ENCODE measurements at regions not wholly inside any gene's neighbourhood (a gene's known extent, or its start where the extent isn't known, plus 50 kb on each side); places are given as distances from the start of the nearest gene placed in this dataset.

GRCh38 chr1:222275729-222276465 is 272.0 kb downstream of the HHIPL2 start:
- no peak overlapping the region for H3K27ac ChIP-seq (ENCODE audit: insufficient read depth, low read depth, low read length, poor library complexity, severe bottlenecking)
- 92% methylated on average over 6 of the region's 6 CpGs for WGBS, 2 experiments
- H3K27me3 ChIP-seq (ENCODE audit: control insufficient read depth, insufficient read depth, low read length, poor library complexity, severe bottlenecking) = no peaks in the 10 kb centered on the region

GRCh38 chr1:222275001-222275728 is 272.7 kb downstream of the HHIPL2 start:
- Histone ChIP-seq H3K9me3 (ENCODE audit: control insufficient read depth, low read length) (no peaks in the 10 kb centered on the region), H3K4me3 (ENCODE audit: insufficient read depth, low read depth, low read length) (no peak overlapping the region), H3K36me3 (ENCODE audit: control insufficient read depth, insufficient read depth, low read length) (no peaks in the 10 kb centered on the region), H3K27ac (ENCODE audit: insufficient read depth, low read depth, low read length, poor library complexity, severe bottlenecking) (no peak overlapping the region), H3K4me1 (ENCODE audit: control insufficient read depth, insufficient read depth, low read length) (no peaks in the 10 kb centered on the region), H3K27me3 (ENCODE audit: control insufficient read depth, insufficient read depth, low read length, poor library complexity, severe bottlenecking) (no peaks in the 10 kb centered on the region)
- WGBS, 2 experiments = 94 to 96% methylated on average over 3 to 4 of the region's 4 CpGs

More at GRCh38 chr1:222275729-222276465, 272.0 kb downstream of the HHIPL2 start:
- H3K9me3 ChIP-seq (ENCODE audit: control insufficient read depth, low read length) = no peaks in the 10 kb centered on the region
- H3K36me3 ChIP-seq (ENCODE audit: control insufficient read depth, insufficient read depth, low read length) = no peaks in the 10 kb centered on the region
- no peaks in the 10 kb centered on the region for H3K4me1 ChIP-seq (ENCODE audit: control insufficient read depth, insufficient read depth, low read length)
- H3K4me3 ChIP-seq (ENCODE audit: insufficient read depth, low read depth, low read length) = no peak overlapping the region

DNA sequence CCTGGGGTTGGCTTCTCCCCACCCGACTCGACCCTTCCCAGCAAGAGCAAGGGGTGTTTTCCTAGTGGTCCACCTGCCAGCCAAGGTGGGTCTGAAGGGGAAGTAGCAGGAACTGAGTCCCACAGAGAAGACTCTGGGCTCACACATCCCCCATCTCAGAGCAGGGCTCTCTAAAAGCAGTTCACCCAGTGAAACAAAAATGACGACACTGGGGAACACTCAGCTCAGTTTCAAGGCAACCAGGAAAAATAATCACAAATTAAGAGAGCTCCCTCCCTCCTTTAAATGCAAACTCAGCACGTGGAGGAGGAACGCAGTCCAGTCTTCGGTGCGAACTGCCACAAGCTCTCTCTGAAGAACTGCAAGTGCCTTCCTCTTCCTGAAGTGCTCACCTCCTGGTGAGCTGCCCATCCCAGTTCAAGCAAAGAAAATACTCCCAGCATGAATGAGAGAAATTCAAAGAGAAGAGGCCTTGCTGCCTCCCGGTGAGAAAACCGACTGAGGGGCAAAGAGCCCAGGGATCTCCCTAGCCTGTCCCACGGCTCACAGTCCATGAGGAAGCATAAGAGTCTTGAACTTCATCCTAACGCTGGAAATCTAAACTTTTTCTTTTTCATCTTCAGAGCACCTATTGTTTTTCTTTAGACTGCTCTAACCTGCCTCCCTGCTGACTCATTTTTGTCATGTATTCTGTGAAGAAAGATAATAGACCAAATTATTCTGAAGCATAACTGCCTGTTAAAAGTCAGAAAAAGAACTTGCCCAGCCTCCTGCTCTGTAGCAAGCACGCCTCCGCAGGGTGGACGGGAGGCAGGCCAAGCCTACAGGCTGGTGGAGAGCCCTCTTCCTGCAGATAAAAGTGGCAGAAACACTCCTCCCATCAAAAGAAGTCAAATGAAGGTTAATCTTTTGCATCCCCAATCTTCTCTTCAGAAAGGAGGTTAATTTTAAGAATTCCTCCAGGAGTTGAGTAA is 281.4 kb downstream of the HHIPL2 start:
- Histone ChIP-seq H3K27ac (ENCODE audit: insufficient read depth, low read depth, low read length, poor library complexity, severe bottlenecking) (no peak overlapping the region), H3K9me3 (ENCODE audit: control insufficient read depth, low read length) (no peaks in the 10 kb centered on the region), H3K36me3 (ENCODE audit: control insufficient read depth, insufficient read depth, low read length) (no peaks in the 10 kb centered on the region), H3K27me3 (ENCODE audit: control insufficient read depth, insufficient read depth, low read length, poor library complexity, severe bottlenecking) (no peaks in the 10 kb centered on the region), H3K4me1 (ENCODE audit: control insufficient read depth, insufficient read depth, low read length) (no peaks in the 10 kb centered on the region), H3K4me3 (ENCODE audit: insufficient read depth, low read depth, low read length) (no peak overlapping the region)
- 47 to 55% methylated on average over 14 of the region's 14 CpGs for WGBS, 2 experiments

GRCh38 chr1:222263791-222264190 is 284.1 kb downstream of the HHIPL2 start:
- 88 to 95% methylated on average over 2 of the region's 2 CpGs for WGBS, 2 experiments

GRCh38 chr1:222257027-222257426 is 290.9 kb downstream of the HHIPL2 start:
- Histone ChIP-seq H3K4me3 (ENCODE audit: insufficient read depth, low read depth, low read length) (no peak overlapping the region), H3K4me1 (ENCODE audit: control insufficient read depth, insufficient read depth, low read length) (no peaks in the 10 kb centered on the region), H3K9me3 (ENCODE audit: control insufficient read depth, low read length) (no peaks in the 10 kb centered on the region), H3K36me3 (ENCODE audit: control insufficient read depth, insufficient read depth, low read length) (no peaks in the 10 kb centered on the region), H3K27me3 (ENCODE audit: control insufficient read depth, insufficient read depth, low read length, poor library complexity, severe bottlenecking) (no peaks in the 10 kb centered on the region), H3K27ac (ENCODE audit: insufficient read depth, low read depth, low read length, poor library complexity, severe bottlenecking) (no peak overlapping the region)
- WGBS, 2 experiments = 87 to 91% methylated on average over 1 to 2 of the region's 2 CpGs

More at GRCh38 chr1:222263791-222264190, 284.1 kb downstream of the HHIPL2 start:
- Histone ChIP-seq H3K27me3 (ENCODE audit: control insufficient read depth, insufficient read depth, low read length, poor library complexity, severe bottlenecking) (no peaks in the 10 kb centered on the region), H3K4me1 (ENCODE audit: control insufficient read depth, insufficient read depth, low read length) (no peaks in the 10 kb centered on the region), H3K4me3 (ENCODE audit: insufficient read depth, low read depth, low read length) (no peak overlapping the region), H3K27ac (ENCODE audit: insufficient read depth, low read depth, low read length, poor library complexity, severe bottlenecking) (no peak overlapping the region), H3K36me3 (ENCODE audit: control insufficient read depth, insufficient read depth, low read length) (no peaks in the 10 kb centered on the region), H3K9me3 (ENCODE audit: control insufficient read depth, low read length) (no peaks in the 10 kb centered on the region)

GRCh38 chr1:222256058-222256457 is 291.8 kb downstream of the HHIPL2 start:
- Histone ChIP-seq H3K27ac (ENCODE audit: insufficient read depth, low read depth, low read length, poor library complexity, severe bottlenecking) (no peak overlapping the region), H3K4me3 (ENCODE audit: insufficient read depth, low read depth, low read length) (no peak overlapping the region), H3K36me3 (ENCODE audit: control insufficient read depth, insufficient read depth, low read length) (no peaks in the 10 kb centered on the region), H3K9me3 (ENCODE audit: control insufficient read depth, low read length) (no peaks in the 10 kb centered on the region), H3K27me3 (ENCODE audit: control insufficient read depth, insufficient read depth, low read length, poor library complexity, severe bottlenecking) (no peaks in the 10 kb centered on the region), H3K4me1 (ENCODE audit: control insufficient read depth, insufficient read depth, low read length) (no peaks in the 10 kb centered on the region)
- 100% methylated on average over 1 of the region's 1 CpG for WGBS, 2 experiments

DNA sequence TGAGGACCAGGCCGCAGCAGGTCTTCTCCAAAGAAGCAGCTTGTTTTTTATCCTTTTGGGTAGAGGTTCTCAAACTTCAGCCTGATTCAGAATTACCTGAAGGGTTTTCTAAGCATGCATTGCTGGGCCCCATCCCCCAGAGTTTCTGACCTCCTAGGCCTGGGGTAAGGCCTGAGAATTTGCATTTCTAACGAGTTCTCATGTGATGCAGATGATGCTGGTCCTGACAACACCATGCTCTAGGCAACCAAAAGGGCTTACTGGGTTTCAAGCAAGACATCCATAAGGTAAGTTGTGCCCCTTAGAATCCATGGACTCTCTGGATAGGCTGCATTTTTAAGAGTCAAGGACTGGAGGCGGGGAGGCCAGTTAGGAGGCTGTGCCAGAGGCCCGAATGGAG is 295.1 kb downstream of the HHIPL2 start:
- 85 to 95% methylated on average over 3 to 4 of the region's 4 CpGs for WGBS, 2 experiments
- no peaks in the 10 kb centered on the region for H3K9me3 ChIP-seq (ENCODE audit: control insufficient read depth, low read length)

DNA sequence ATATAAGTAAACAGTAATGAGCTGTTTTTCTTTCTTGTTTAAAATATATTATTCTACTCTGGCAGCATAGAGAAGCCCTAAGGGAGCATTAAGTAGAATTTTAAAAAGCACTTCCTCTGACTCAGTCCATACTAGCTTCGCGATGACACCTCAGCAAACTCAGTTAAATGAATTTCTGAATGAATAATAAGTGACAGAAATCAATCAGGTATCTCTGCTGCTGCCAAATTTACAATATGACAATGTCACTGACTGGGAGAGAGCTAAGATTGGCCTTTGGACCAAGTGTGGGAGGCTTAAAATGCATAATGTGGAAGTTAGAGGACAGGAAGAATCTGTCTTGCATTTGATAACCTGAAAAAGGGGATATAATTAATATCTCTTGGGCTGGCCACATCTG is 296.1 kb downstream of the HHIPL2 start:
- no peak overlapping the region for H3K27ac ChIP-seq (ENCODE audit: insufficient read depth, low read depth, low read length, poor library complexity, severe bottlenecking)
- no peaks in the 10 kb centered on the region for H3K36me3 ChIP-seq (ENCODE audit: control insufficient read depth, insufficient read depth, low read length)
- H3K4me1 ChIP-seq (ENCODE audit: control insufficient read depth, insufficient read depth, low read length) = peaks cover 8% of the 10 kb centered on the region
- no peaks in the 10 kb centered on the region for H3K27me3 ChIP-seq (ENCODE audit: control insufficient read depth, insufficient read depth, low read length, poor library complexity, severe bottlenecking)
- H3K9me3 ChIP-seq (ENCODE audit: control insufficient read depth, low read length) = no peaks in the 10 kb centered on the region
- H3K4me3 ChIP-seq (ENCODE audit: insufficient read depth, low read depth, low read length) = no peak overlapping the region
- 96 to 100% methylated on average over 2 of the region's 2 CpGs for WGBS, 2 experiments

More for the DNA sequence above, 295.1 kb downstream of the HHIPL2 start:
- H3K4me1 ChIP-seq (ENCODE audit: control insufficient read depth, insufficient read depth, low read length) = peaks cover 4% of the 10 kb centered on the region
- no peak overlapping the region for H3K27ac ChIP-seq (ENCODE audit: insufficient read depth, low read depth, low read length, poor library complexity, severe bottlenecking)
- no peaks in the 10 kb centered on the region for H3K27me3 ChIP-seq (ENCODE audit: control insufficient read depth, insufficient read depth, low read length, poor library complexity, severe bottlenecking)
- H3K36me3 ChIP-seq (ENCODE audit: control insufficient read depth, insufficient read depth, low read length) = no peaks in the 10 kb centered on the region
- H3K4me3 ChIP-seq (ENCODE audit: insufficient read depth, low read depth, low read length) = no peak overlapping the region

DNA sequence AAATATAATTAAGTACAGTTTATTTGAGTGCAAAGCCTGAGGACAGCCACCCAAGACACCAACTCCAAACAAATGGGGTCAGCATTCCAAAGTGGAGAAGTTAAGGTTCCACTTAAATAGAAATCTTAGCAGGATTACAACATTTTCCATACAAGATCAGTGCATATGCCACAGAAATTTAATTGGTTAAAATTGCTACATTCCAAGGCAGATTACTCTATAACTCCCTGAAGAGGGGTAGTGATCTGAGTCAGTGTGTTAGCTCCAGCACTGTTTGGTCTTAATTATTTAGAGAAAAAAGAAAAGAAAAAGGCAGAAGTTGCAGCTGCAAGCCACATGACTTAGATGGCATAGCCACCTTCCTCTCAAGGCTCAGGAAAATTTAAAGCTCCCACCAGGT is 297.5 kb downstream of the HHIPL2 start:
- no peaks in the 10 kb centered on the region for H3K9me3 ChIP-seq (ENCODE audit: control insufficient read depth, low read length)
- no peak overlapping the region for H3K27ac ChIP-seq (ENCODE audit: insufficient read depth, low read depth, low read length, poor library complexity, severe bottlenecking)
- H3K36me3 ChIP-seq (ENCODE audit: control insufficient read depth, insufficient read depth, low read length) = no peaks in the 10 kb centered on the region
- H3K4me1 ChIP-seq (ENCODE audit: control insufficient read depth, insufficient read depth, low read length) = peaks cover 8% of the 10 kb centered on the region
- no peaks in the 10 kb centered on the region for H3K27me3 ChIP-seq (ENCODE audit: control insufficient read depth, insufficient read depth, low read length, poor library complexity, severe bottlenecking)
- H3K4me3 ChIP-seq (ENCODE audit: insufficient read depth, low read depth, low read length) = no peak overlapping the region
